ENCODE measurements at regions not wholly inside any gene's neighbourhood (a gene's known extent, or its start where the extent isn't known, plus 50 kb on each side); places are given as distances from the start of the nearest gene placed in this dataset.

DNA sequence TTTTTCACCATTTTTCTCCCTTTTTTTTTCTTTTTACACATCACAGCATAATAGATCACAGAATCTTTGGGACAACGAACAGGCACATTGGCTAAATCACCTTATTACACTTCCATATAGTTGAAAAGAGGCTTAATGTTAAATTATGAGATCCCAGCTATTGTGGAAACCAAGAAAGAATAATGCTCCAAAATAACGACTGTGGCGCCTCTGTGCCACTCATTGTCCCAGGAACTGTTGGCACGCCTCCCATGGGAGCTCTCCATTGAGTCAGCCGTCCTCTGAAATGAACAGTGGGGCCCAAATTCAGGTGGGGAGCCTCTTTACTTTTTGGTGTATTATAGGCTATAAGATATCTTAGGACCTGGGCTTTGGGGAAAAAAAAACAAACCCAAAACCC is 82.2 kb upstream of the NFIB start (continued):
- TF ChIP-seq, protein P1, sequence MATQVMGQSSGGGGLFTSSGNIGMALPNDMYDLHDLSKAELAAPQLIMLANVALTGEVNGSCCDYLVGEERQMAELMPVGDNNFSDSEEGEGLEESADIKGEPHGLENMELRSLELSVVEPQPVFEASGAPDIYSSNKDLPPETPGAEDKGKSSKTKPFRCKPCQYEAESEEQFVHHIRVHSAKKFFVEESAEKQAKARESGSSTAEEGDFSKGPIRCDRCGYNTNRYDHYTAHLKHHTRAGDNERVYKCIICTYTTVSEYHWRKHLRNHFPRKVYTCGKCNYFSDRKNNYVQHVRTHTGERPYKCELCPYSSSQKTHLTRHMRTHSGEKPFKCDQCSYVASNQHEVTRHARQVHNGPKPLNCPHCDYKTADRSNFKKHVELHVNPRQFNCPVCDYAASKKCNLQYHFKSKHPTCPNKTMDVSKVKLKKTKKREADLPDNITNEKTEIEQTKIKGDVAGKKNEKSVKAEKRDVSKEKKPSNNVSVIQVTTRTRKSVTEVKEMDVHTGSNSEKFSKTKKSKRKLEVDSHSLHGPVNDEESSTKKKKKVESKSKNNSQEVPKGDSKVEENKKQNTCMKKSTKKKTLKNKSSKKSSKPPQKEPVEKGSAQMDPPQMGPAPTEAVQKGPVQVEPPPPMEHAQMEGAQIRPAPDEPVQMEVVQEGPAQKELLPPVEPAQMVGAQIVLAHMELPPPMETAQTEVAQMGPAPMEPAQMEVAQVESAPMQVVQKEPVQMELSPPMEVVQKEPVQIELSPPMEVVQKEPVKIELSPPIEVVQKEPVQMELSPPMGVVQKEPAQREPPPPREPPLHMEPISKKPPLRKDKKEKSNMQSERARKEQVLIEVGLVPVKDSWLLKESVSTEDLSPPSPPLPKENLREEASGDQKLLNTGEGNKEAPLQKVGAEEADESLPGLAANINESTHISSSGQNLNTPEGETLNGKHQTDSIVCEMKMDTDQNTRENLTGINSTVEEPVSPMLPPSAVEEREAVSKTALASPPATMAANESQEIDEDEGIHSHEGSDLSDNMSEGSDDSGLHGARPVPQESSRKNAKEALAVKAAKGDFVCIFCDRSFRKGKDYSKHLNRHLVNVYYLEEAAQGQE (IDR thresholded peaks at IDR 0.05; ENCODE audit: low read depth), result no peak
- no peak for TF ChIP-seq CBX3 (IDR thresholded peaks at IDR 0.05; ENCODE audit: low read depth)
- TF ChIP-seq ATF3 (IDR thresholded peaks at IDR 0.05), result no peak

DNA sequence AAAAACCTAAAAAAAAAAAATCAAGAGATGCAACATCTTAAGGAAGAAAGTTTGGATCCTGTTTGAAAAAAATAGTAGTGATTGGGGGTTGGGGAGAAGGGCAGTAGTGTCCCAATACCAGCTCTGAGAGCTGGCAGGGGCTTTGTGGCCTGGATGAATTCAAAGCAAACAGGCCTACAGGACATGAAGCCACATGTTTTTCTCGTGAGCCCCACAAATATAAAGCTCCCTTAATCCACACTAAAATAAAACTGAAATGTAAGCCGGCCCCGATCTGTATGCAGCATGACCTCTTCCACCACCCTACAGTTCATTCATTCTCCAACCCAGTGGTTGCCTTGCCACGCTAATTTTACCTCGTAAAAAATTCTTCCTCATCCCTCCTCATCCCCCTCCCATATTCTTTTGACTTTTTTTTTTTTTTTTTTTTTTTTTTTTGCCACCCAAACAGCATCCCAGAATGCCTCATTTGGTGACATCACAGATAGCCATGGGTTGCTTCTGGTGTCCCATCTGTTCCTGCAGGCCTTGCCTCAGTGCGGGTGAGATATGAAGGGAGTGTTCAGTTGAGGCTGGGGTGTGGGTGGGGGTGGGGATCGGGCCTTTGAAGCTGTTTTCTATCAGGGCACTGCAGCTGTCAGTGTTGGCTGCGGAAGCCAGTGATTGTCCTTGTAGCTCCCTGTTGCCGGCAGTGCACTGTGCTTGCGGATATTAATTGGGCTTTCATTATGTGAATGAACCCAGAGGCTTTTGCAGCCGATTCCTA is 81.6 kb upstream of the NFIB start:
- no TSS peak for BruUV-seq (replicated peaks)
- Histone ChIP-seq H3K9me2 (ENCODE audit: insufficient read depth) (no peaks in the 10 kb centered on the region), H3K27ac (ENCODE audit: low read depth, low read length) (no peak overlapping the region), H4K20me1 (ENCODE audit: insufficient read depth) (no peaks in the 10 kb centered on the region), H3K4me2 (ENCODE audit: low read length) (no peak overlapping the region), H3K79me2 (ENCODE audit: insufficient read depth, low read length) (no peaks in the 10 kb centered on the region), H3K9ac (ENCODE audit: low read length) (no peak overlapping the region), H3K36me3 (ENCODE audit: control insufficient read depth in 1 of 2, insufficient read depth in 2 of 2, low read length in 2 of 2) (no peaks in the 10 kb centered on the region), H3K4me3 (replicated peaks in 1 of 2; ENCODE audit: low read depth in 1 of 2, low read length in 2 of 2) (no peak overlapping the region), H3K27me3 (ENCODE audit: insufficient read depth, low read length) (no peaks in the 10 kb centered on the region), H3K4me1 (ENCODE audit: control insufficient read depth in 1 of 2, insufficient read depth in 2 of 2, low read length in 2 of 2) (no peaks in the 10 kb centered on the region), H2AFZ (ENCODE audit: low read depth, low read length, poor library complexity, severe bottlenecking) (no peak overlapping the region), H3K9me3 (ENCODE audit: control insufficient read depth in 1 of 2, insufficient read depth in 1 of 2, low read depth in 1 of 2, low read length in 2 of 2) (no peaks in the 10 kb centered on the region)
- ChIA-PET RAD21 (ENCODE audit: low non-redundant PET in 1 of 2, low total read pairs in 2 of 2, uncharacterized antibody in 2 of 2, unreplicated experiment in 2 of 2) (no interaction called here), POLR2A (no interaction called here), CTCF (no interaction called here)
- TF ChIP-seq, protein P1 (IDR thresholded peaks at IDR 0.05; ENCODE audit: low read depth), result no peak
- no peak for TF ChIP-seq SP1 (IDR thresholded peaks at IDR 0.05; ENCODE audit: low read depth)
- no peak for TF ChIP-seq POLR2AphosphoS5 (IDR thresholded peaks at IDR 0.05; ENCODE audit: low read depth, low read length)
- TF ChIP-seq EZH2phosphoT487 (IDR thresholded peaks at IDR 0.05; ENCODE audit: borderline replicate concordance), result no peak
- TF ChIP-seq CEBPB (IDR thresholded peaks at IDR 0.05; ENCODE audit: low read depth), result no peak
- intact Hi-C loops (cut with micrococcal nuclease), result no loop called here
- DNase-seq (ENCODE audit: low read depth, low spot score) (no peak), ATAC-seq (no peak)

All from HCT116 (cell line).